ENCODE measurements at regions not wholly inside any gene's neighbourhood (a gene's known extent, or its start where the extent isn't known, plus 50 kb on each side); places are given as distances from the start of the nearest gene placed in this dataset.

DNA sequence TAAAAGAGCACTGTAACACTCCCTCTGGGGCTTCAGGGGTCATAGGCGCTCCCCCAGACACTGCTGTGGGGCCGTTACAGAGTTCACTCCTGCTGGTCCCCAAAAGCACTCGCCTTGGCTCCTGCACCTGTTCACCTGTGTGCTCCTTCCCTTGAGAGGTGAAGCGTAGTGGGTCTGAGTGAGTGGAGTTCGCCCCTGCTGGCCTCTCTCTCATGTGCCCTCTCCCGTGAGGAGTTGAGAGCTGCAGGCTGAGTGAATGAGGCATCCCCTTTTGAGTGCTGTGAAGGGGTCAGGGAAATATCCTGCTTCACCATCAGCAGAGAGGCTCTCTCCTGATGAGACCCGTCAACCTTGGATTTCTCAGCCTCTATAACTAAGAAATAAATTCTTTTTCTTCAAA, 134.6 kb upstream of the TUT7 start:
- in situ Hi-C loops (cut with MboI; ENCODE audit: low sequenced_read_pairs) (loop anchor here (5.0 kb wide), 2 partner anchors 459 to 834 kb away; partner anchors contain the start of gene GAS1), dilution Hi-C loops (cut with HindIII; ENCODE audit: low sequenced_read_pairs, unreplicated experiment) (no loop called here), intact Hi-C loops (cut with micrococcal nuclease) (loop anchor here (5.0 kb wide), 2 partner anchors 219 to 1174 kb away; no protein-coding TSS in a partner anchor)
- WGBS, 2 experiments (ENCODE audit: extremely low coverage in 2 of 2, insufficient read length in 1 of 2), result no CpG with 5 or more reads among the region's 7 CpGs
- Histone ChIP-seq H3K27me3 (ENCODE audit: control insufficient read depth, insufficient read depth, low read length) (no peaks in the 10 kb centered on the region), H3K9me1 (ENCODE audit: insufficient read depth, low read length) (no peaks in the 10 kb centered on the region), H2AFZ (replicated peaks; ENCODE audit: low read length, poor library complexity) (no peak overlapping the region), H3K27ac (ENCODE audit: insufficient read depth, low read length) (no peak overlapping the region), H4K8ac (ENCODE audit: low read depth in 2 of 2, low read length in 2 of 2) (no peak overlapping the region), H2AK5ac (ENCODE audit: low read depth, low read length) (peak overlapping the region; percentile 44), H2BK5ac (ENCODE audit: low read depth, low read length, poor library complexity, severe bottlenecking) (no peak overlapping the region), H4K20me1 (ENCODE audit: insufficient read depth, low read length) (no peaks in the 10 kb centered on the region), H3K4me1 (ENCODE audit: control insufficient read depth, insufficient read depth, low read length) (peaks cover 5% of the 10 kb centered on the region; the same call in 1 of the 2 replicates), H3K4ac (ENCODE audit: low read depth, low read length) (peak overlapping the region; percentile 37; the same call in 1 of the 2 replicates), H2BK15ac (ENCODE audit: low read depth, low read length) (peak overlapping the region; percentile 78; the same call in 2 of the 3 replicates), H4K91ac (ENCODE audit: insufficient read depth, low read depth, low read length) (no peak overlapping the region; the same call in 1 of the 2 replicates), H4K5ac (ENCODE audit: low read depth, low read length) (peak overlapping the region; percentile 83; the same call in 1 of the 2 replicates), H3K79me1 (ENCODE audit: low read depth in 1 of 2, low read length in 2 of 2) (no peaks in the 10 kb centered on the region), H3K9me3 (ENCODE audit: control insufficient read depth, insufficient read depth, low read length) (no peaks in the 10 kb centered on the region), H3K4me3 (ENCODE audit: insufficient read depth, low read depth, low read length) (no peak overlapping the region), H3K18ac (ENCODE audit: low read depth, low read length) (peak overlapping the region; percentile 82; the same call in 1 of the 2 replicates), H2BK20ac (ENCODE audit: low read depth, low read length) (peak overlapping the region; percentile 38; the same call in 1 of the 2 replicates), H3K4me2 (ENCODE audit: low read depth, low read length) (no peak overlapping the region), H3K14ac (replicated peaks; ENCODE audit: low read depth, low read length) (no peak overlapping the region), H3K56ac (ENCODE audit: extremely low read depth, insufficient read depth, low read length) (no peak overlapping the region), H2BK120ac (ENCODE audit: low read depth, low read length) (peak overlapping the region; percentile 68), H3K23ac (ENCODE audit: low read depth, low read length) (no peak overlapping the region), H3K9ac (ENCODE audit: low read depth, low read length) (no peak overlapping the region), H2AK9ac (replicated peaks; ENCODE audit: low read depth, low read length, poor library complexity) (no peak overlapping the region), H3K36me3 (ENCODE audit: control insufficient read depth, insufficient read depth, low read length) (no peaks in the 10 kb centered on the region)
- TF ChIP-seq, protein P1, sequence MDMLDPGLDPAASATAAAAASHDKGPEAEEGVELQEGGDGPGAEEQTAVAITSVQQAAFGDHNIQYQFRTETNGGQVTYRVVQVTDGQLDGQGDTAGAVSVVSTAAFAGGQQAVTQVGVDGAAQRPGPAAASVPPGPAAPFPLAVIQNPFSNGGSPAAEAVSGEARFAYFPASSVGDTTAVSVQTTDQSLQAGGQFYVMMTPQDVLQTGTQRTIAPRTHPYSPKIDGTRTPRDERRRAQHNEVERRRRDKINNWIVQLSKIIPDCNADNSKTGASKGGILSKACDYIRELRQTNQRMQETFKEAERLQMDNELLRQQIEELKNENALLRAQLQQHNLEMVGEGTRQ (IDR thresholded peaks at IDR 0.05; ENCODE audit: low read depth, low read length), result no peak
- TF ChIP-seq MAZ (IDR thresholded peaks at IDR 0.05; ENCODE audit: borderline replicate concordance, low read depth, low read length), result no peak
- no peak for TF ChIP-seq BHLHE40 (IDR thresholded peaks at IDR 0.05; ENCODE audit: low read depth, low read length)
- no peak for TF ChIP-seq CHD1 (IDR thresholded peaks at IDR 0.05; ENCODE audit: low read depth, low read length)
- no peak for TF ChIP-seq RCOR1 (IDR thresholded peaks at IDR 0.05; ENCODE audit: insufficient replicate concordance, low read length)
- no TSS peak for BruUV-seq (replicated peaks)
- no peak for ATAC-seq (ENCODE audit: low read depth)
- ChIA-PET CTCF (interaction anchor here (0.6 to 2.3 kb wide), 6 partner anchors 113 to 835 kb away, joined by 3 to 13 read pairs (median 4); partner anchors contain the start of gene GAS1), POLR2A (ENCODE audit: unreplicated experiment) (no interaction called here)
- no peak for DNase-seq
